IPS-20b (cell line): ENCODE measurements at regions not wholly inside any gene's neighbourhood (a gene's known extent, or its start where the extent isn't known, plus 50 kb on each side); places are given as distances from the start of the nearest gene placed in this dataset.
"Not testable (repeated sequence)": the region's sequence is repeated elsewhere in the genome, so short reads cannot be mapped to it uniquely, and the experiment has no call there.

Experiments
- H3K27ac ChIP-seq: one replicate; pipeline ENCODE4 v1.5.1; 2013; ENCODE audit warnings: low read length
- H3K27me3 ChIP-seq: 2 replicates; pipeline ENCODE4 v1.6.1; 2013; ENCODE audit warnings: mild to moderate bottlenecking, low read length, inconsistent platforms; ENCODE audit not compliant: insufficient read depth
- H3K36me3 ChIP-seq: 2 replicates; pipeline ENCODE4 v1.6.1; 2013; ENCODE audit warnings: low read depth, mild to moderate bottlenecking, inconsistent platforms, low read length, moderate library complexity; ENCODE audit not compliant: insufficient read depth
- H3K4me1 ChIP-seq: 2 replicates; pipeline ENCODE4 v1.6.1; 2013; ENCODE audit warnings: mild to moderate bottlenecking, control low read depth, inconsistent platforms, low read length, moderate library complexity; ENCODE audit not compliant: insufficient read depth
- H3K4me3 ChIP-seq: 2 replicates; pipeline ENCODE4 v1.5.1; 2013; ENCODE audit warnings: mild to moderate bottlenecking, low read length, inconsistent platforms
- H3K9ac ChIP-seq: 2 replicates; pipeline ENCODE4 v1.6.1; 2013; ENCODE audit warnings: low read depth, mild to moderate bottlenecking, inconsistent platforms, low read length, moderate library complexity
- H3K9me3 ChIP-seq: 2 replicates; pipeline ENCODE4 v1.6.1; 2013; ENCODE audit warnings: mild to moderate bottlenecking, low read depth, low read length, inconsistent platforms; ENCODE audit not compliant: insufficient read depth

GRCh38 chr13:104953588-104953987 is 1581.9 kb downstream of the EFNB2 start:
- no peaks in the 10 kb centered on the region for H3K9me3 ChIP-seq
- no peak overlapping the region for H3K9ac ChIP-seq
- no peaks in the 10 kb centered on the region for H3K36me3 ChIP-seq
- H3K27ac ChIP-seq = no peak overlapping the region
- no peak overlapping the region for H3K4me3 ChIP-seq
- H3K4me1 ChIP-seq = no peaks in the 10 kb centered on the region
- H3K27me3 ChIP-seq = no peaks in the 10 kb centered on the region

- Histone ChIP-seq H3K36me3 (no peaks in the 10 kb centered on the region), H3K9ac (no peak overlapping the region), H3K27ac (no peak overlapping the region), H3K4me3 (no peak overlapping the region), H3K4me1 (no peaks in the 10 kb centered on the region), H3K27me3 (no peaks in the 10 kb centered on the region), H3K9me3 (no peaks in the 10 kb centered on the region)
Observed at GRCh38 chr13:104949840-104950740, 1585.4 kb downstream of the EFNB2 start.

GRCh38 chr13:104944176-104944575 is 1591.3 kb downstream of the EFNB2 start:
- Histone ChIP-seq H3K27ac (no peak overlapping the region), H3K9ac (no peak overlapping the region), H3K27me3 (no peaks in the 10 kb centered on the region), H3K4me1 (no peaks in the 10 kb centered on the region), H3K9me3 (no peaks in the 10 kb centered on the region), H3K36me3 (no peaks in the 10 kb centered on the region), H3K4me3 (no peak overlapping the region)

DNA sequence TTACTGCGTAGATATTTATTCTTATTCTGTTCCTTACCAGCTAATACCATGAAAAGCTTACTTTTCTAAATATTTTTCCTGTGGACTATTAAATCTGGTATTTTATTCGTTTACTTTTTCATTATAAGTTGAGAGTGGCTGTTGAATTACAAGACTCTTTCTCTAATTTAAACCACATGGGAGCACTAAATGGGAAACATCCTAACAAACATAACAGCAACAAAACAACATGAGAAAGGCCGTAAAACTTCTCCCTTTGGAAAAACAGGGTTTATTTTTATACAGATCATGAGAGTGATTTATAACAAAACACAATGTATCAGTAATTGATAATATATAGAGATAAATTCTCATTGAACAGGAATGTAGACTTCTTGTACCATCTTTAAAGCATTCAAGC is 1592.1 kb downstream of the EFNB2 start:
- Histone ChIP-seq H3K27ac (no peak overlapping the region), H3K4me1 (no peaks in the 10 kb centered on the region), H3K4me3 (no peak overlapping the region), H3K36me3 (no peaks in the 10 kb centered on the region), H3K27me3 (no peaks in the 10 kb centered on the region), H3K9me3 (no peaks in the 10 kb centered on the region), H3K9ac (no peak overlapping the region)

DNA sequence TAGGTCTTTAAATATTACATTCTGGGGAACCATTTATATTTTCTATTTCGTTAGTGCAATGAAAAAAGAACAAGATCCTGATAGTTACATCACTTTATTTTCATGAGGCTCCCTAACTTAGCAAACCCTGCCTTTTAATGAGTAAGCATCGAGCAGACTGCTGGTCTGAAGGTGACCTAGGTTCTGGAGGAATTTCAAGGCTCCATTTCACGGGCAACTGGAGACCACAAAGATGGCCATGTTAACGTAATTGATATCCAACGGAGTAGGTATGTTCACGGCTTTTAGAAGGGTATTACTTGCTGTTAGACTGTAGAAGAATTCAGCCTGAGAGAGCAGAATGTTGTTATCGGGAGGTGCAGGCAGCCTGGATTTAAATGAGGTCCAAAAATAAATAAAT is 1597.6 kb downstream of the EFNB2 start:
- no peaks in the 10 kb centered on the region for H3K27me3 ChIP-seq
- H3K9me3 ChIP-seq = no peaks in the 10 kb centered on the region
- no peak overlapping the region for H3K9ac ChIP-seq
- no peak overlapping the region for H3K27ac ChIP-seq
- H3K36me3 ChIP-seq = no peaks in the 10 kb centered on the region
- no peak overlapping the region for H3K4me3 ChIP-seq
- no peaks in the 10 kb centered on the region for H3K4me1 ChIP-seq

DNA sequence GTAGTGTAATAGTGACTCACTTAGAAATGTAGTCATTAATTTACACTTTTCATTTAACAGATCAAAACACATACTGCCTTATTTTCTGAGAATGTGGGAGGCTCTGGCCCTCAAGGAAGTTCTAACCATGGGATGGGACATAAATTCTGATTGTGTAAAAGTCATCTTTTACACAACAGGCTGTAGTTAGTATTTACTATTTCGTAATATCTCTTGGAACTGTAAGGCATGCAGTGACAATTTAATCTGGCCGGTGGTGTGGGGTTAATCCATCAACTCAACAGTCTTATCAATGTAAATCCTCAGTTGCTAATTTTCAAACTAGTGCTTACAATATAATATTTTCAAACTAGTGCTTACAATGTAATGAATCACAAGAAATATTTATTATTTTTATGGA is 1599.2 kb downstream of the EFNB2 start:
- H3K27ac ChIP-seq = no peak overlapping the region
- H3K4me1 ChIP-seq = no peaks in the 10 kb centered on the region
- no peaks in the 10 kb centered on the region for H3K9me3 ChIP-seq
- H3K4me3 ChIP-seq = no peak overlapping the region
- no peaks in the 10 kb centered on the region for H3K27me3 ChIP-seq
- no peak overlapping the region for H3K9ac ChIP-seq
- H3K36me3 ChIP-seq = no peaks in the 10 kb centered on the region

- not testable (repeated sequence) for H3K4me1 ChIP-seq, H3K4me3 ChIP-seq, H3K36me3 ChIP-seq, H3K27me3 ChIP-seq, H3K9me3 ChIP-seq, H3K9ac ChIP-seq, H3K27ac ChIP-seq
Observed at GRCh38 chr13:104920513-104920912, 1614.9 kb downstream of the EFNB2 start.

GRCh38 chr13:104920091-104920490 is 1615.4 kb downstream of the EFNB2 start:
- no peaks in the 10 kb centered on the region for H3K4me1 ChIP-seq
- H3K27ac ChIP-seq = no peak overlapping the region
- H3K27me3 ChIP-seq = no peaks in the 10 kb centered on the region
- H3K9ac ChIP-seq = no peak overlapping the region
- H3K4me3 ChIP-seq = no peak overlapping the region
- H3K9me3 ChIP-seq = no peaks in the 10 kb centered on the region
- H3K36me3 ChIP-seq = no peaks in the 10 kb centered on the region

DNA sequence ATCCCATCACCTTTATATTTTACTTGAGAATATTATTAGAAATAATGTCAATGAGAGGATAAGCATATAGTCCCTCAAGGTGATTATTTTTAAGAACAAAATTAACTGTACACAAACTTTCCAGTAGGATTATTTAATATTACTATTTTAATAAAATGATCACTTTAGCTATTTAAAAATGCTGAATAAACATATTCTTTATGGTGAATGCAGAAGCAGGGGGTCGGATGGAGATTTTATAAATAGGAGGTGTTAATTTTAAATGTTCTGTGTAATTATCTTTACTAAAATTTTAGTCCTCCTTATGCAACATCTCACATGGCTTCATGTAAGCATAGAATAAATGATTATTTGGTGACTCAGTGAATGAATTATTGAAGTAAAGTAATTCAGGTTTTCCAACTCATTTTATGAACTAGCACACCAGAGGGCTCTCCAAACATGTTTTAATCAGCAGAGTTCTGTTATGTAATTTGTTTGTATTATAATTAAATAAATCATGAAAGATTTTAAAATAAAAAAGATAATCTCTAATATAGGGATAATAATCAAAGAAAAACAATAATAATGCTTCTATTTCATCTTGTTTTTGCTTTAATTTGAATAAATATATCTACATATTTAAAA is 1635.2 kb downstream of the EFNB2 start:
- H3K9me3 ChIP-seq = no peaks in the 10 kb centered on the region
- H3K27ac ChIP-seq = no peak overlapping the region
- no peak overlapping the region for H3K4me3 ChIP-seq
- no peak overlapping the region for H3K9ac ChIP-seq
- no peaks in the 10 kb centered on the region for H3K4me1 ChIP-seq
- H3K36me3 ChIP-seq = no peaks in the 10 kb centered on the region
- H3K27me3 ChIP-seq = no peaks in the 10 kb centered on the region

DNA sequence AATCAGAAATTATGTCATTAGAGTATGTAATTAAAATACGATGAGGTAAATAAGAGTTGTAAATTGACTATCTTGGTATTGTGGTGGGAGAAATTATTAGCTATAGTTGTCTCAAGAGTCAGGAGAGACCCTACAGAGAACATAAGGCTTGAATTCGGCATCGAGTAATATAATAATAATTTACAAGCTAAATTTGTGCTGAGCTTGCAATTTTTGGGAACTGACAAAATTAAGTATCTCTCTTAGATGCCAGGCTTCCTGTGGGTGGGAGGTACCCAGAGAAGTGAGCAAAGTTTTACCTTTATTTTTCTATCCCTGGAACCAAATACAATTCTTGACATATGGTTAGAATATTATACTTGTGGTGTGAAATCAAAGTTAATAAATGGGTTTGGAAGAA is 1637.0 kb downstream of the EFNB2 start:
- no peak overlapping the region for H3K9ac ChIP-seq
- H3K4me3 ChIP-seq = no peak overlapping the region
- no peaks in the 10 kb centered on the region for H3K4me1 ChIP-seq
- no peaks in the 10 kb centered on the region for H3K27me3 ChIP-seq
- no peaks in the 10 kb centered on the region for H3K36me3 ChIP-seq
- no peak overlapping the region for H3K27ac ChIP-seq
- H3K9me3 ChIP-seq = no peaks in the 10 kb centered on the region

DNA sequence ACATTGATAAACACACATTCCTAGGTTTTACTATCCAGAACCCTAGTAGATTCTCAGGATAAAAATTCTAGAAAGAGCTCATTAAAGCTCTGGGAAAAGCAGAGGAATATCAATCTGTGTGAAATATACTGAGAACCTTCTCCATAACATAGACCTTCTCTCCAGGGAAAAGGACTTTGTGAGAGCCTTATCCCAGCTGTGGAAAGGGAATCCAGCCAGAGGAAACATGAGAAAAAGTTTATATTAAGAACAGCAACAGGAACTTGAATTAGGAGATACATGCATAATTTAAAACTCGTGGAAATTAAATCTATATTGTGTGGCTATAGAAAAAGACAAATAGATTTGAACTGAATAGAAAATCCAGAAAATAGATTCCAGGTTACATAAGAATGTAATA is 1639.9 kb downstream of the EFNB2 start:
- Histone ChIP-seq H3K27me3 (no peaks in the 10 kb centered on the region), H3K4me3 (no peak overlapping the region), H3K4me1 (no peaks in the 10 kb centered on the region), H3K36me3 (no peaks in the 10 kb centered on the region), H3K9ac (no peak overlapping the region), H3K27ac (no peak overlapping the region), H3K9me3 (no peaks in the 10 kb centered on the region)

DNA sequence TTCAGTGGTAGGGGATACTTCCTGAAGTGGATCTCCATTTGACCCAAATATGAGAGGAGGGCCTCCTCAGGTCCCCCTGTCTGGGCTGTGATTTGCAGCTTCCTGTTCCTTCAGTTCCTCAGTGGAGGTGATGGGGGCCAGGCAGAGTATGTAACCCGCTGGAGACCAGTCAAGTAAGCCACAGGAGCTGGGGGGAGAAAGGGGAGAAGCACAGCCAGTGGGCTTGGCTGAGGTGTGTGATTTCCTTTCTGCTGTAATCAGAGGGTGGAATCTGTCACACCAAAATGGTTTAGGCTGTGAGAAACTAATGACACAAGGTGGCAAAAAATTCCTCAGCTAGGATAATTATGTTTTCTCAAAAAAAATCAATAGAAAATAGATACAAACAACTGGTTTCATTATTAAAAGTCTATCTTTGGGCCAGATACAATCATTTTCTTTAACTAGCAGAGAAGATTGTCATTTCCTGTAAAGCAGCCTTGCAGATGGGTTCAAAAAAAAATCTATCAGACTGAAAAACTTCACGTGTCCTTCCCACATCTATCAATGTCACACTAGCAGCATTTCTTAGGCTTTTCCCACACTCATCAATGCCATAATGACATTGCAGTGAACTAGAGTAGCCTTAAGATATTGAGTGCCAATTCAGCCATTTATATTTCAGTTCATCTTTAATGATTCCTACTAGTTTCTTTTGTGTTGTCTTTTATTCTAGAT is 1660.3 kb downstream of the EFNB2 start:
- H3K36me3 ChIP-seq = no peaks in the 10 kb centered on the region
- H3K4me1 ChIP-seq = no peaks in the 10 kb centered on the region
- no peaks in the 10 kb centered on the region for H3K27me3 ChIP-seq
- no peak overlapping the region for H3K4me3 ChIP-seq
- H3K9ac ChIP-seq = no peak overlapping the region
- H3K27ac ChIP-seq = no peak overlapping the region
- no peaks in the 10 kb centered on the region for H3K9me3 ChIP-seq
